Tibial artery (tissue), 4 donors: ENCODE measurements at regions not wholly inside any gene's neighbourhood (a gene's known extent, or its start where the extent isn't known, plus 50 kb on each side); places are given as distances from the start of the nearest gene placed in this dataset.

ENCODE experiments used
- DNase-seq, 2 donors: peaks; one replicate each; pipeline ENCODE4 v3.0.0-alpha.2; 2019
- H3K27ac ChIP-seq, 2 donors: fragments of 200-600 bp; sonication (generic) in 1 of 2; 1 replicate in 1 of 2; 2 replicates in 1 of 2; pipeline ENCODE4 v1.5.1; 2018 to 2019; ENCODE audit warnings: mild to moderate bottlenecking in 1 of 2
- H3K27me3 ChIP-seq, 2 donors: fragments of 200-600 bp; sonication (generic) in 1 of 2; one replicate each; pipeline versions ENCODE4 v1.5.1 to v1.6.0; 2016 to 2019
- H3K36me3 ChIP-seq, 3 donors: fragments of 200-600 bp; sonication (generic) in 2 of 3; one replicate each; pipeline ENCODE4 v1.5.1; 2016 to 2019; ENCODE audit warnings: mild to moderate bottlenecking in 2 of 3
- H3K4me1 ChIP-seq, 4 donors: fragments of 200-600 bp; sonication (generic) in 2 of 4; 1 replicate in 3 of 4; 2 replicates in 1 of 4; pipeline ENCODE4 v1.5.1; 2016 to 2019
- H3K4me3 ChIP-seq, 2 donors: fragments of 200-600 bp; sonication (generic) in 1 of 2; 1 replicate in 1 of 2; 2 replicates in 1 of 2; pipeline ENCODE4 v1.5.1; 2018 to 2019; ENCODE audit warnings: mild to moderate bottlenecking in 2 of 2
- H3K9me3 ChIP-seq, 3 donors: fragments of 200-600 bp; sonication (generic) in 1 of 3; one replicate each; pipeline ENCODE4 v1.5.1; 2016 to 2019
- intact Hi-C: fragments of 100-400 bp; cut with DNase I; formaldehyde crosslinking; loops from one replicate; pipeline ENCODE4 v1.15.0; 2023; ENCODE audit warnings: low total_unique reads
- TF ChIP-seq, protein P1 (sequence below), 2 experiments: fragments of 200-600 bp in 1 of 2; fragments of 450-650 bp in 1 of 2; IDR thresholded peaks; one replicate each; pipeline ENCODE4 v1.5.1; 2017 to 2019; ENCODE audit warnings: antibody characterized with exemption in 2 of 2, mild to moderate bottlenecking in 1 of 2, moderate library complexity in 1 of 2

- H3K27ac ChIP-seq: peak overlapping the region; percentile 72 to 75
- H3K4me3 ChIP-seq: no peak overlapping the region
- H3K9me3 ChIP-seq: no peaks in the 10 kb centered on the region
- H3K27me3 ChIP-seq: no peaks in the 10 kb centered on the region
- peak; percentile 49 to 58 for DNase-seq
- H3K4me1 ChIP-seq: peaks cover 0 to 55% (median 37%) of the 10 kb centered on the region in 4 donors
- intact Hi-C loops: loop anchor here (5.0 kb wide), 1 partner anchor 203 kb away; no protein-coding TSS in a partner anchor
- TF ChIP-seq, protein P1, sequence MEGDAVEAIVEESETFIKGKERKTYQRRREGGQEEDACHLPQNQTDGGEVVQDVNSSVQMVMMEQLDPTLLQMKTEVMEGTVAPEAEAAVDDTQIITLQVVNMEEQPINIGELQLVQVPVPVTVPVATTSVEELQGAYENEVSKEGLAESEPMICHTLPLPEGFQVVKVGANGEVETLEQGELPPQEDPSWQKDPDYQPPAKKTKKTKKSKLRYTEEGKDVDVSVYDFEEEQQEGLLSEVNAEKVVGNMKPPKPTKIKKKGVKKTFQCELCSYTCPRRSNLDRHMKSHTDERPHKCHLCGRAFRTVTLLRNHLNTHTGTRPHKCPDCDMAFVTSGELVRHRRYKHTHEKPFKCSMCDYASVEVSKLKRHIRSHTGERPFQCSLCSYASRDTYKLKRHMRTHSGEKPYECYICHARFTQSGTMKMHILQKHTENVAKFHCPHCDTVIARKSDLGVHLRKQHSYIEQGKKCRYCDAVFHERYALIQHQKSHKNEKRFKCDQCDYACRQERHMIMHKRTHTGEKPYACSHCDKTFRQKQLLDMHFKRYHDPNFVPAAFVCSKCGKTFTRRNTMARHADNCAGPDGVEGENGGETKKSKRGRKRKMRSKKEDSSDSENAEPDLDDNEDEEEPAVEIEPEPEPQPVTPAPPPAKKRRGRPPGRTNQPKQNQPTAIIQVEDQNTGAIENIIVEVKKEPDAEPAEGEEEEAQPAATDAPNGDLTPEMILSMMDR (IDR thresholded peaks at IDR 0.05): no peak
- H3K36me3 ChIP-seq: no peaks in the 10 kb centered on the region
These were observed 121.1 kb downstream of the BOD1 start for GRCh38 chr5:173495225-173495904.

DNA sequence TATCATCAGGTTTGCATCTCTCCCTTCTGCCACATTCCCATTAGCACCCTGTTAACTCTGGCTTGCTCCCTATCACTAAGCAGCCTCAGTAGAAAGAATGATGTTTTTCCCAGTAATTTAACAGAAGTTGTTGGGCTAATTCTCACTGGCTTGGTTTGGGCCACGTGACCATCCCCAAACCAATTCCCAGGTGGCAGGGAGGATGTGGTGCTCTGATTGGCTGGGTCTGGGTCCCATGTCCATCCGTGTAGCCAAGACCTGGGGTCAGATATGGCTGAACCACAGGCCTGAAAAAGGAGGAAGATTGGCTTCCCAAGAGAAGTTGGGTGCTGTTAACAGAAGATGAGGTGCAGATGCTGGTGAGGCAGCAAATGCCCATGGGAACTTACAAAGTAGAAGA, 122.0 kb downstream of the BOD1 start:
- Histone ChIP-seq H3K4me3 (no peak overlapping the region), H3K27ac (peak overlapping the region in 1 of 2 donors; percentile 72), H3K9me3 (no peaks in the 10 kb centered on the region), H3K27me3 (no peaks in the 10 kb centered on the region), H3K4me1 (peaks cover 0 to 46% (median 28%) of the 10 kb centered on the region in 4 donors), H3K36me3 (no peaks in the 10 kb centered on the region)
- intact Hi-C loops: no loop called here
- peak in 1 of 2 donors; percentile 57 for DNase-seq
- TF ChIP-seq, protein P1 (IDR thresholded peaks at IDR 0.05): no peak

DNA sequence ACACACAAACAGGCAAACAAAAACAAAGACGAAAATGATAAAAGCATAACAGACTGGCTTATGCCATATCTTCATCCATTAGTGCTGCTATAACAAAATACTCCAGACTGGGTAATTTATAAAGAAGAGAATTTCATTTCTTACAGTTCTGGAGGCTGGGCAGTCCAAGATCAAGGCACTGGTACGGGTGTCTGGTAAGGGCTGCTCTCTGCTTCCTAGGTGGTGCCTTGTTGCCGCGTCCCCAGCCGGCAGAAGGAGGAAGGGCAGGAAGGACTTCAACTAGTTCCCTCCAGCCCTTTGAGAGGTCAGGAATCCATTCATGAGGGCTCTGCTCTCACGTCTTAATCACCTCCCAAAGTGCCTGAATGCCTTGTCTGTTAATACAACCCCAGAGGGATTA, 122.6 kb downstream of the BOD1 start:
- TF ChIP-seq, protein P1 (IDR thresholded peaks at IDR 0.05): no peak
- peaks cover 0 to 40% (median 22%) of the 10 kb centered on the region in 4 donors for H3K4me1 ChIP-seq
- no peaks in the 10 kb centered on the region for H3K27me3 ChIP-seq
- H3K4me3 ChIP-seq: no peak overlapping the region
- peak in 1 of 2 donors; percentile 3 for DNase-seq
- intact Hi-C loops: no loop called here
- no peaks in the 10 kb centered on the region for H3K36me3 ChIP-seq
- H3K9me3 ChIP-seq: no peaks in the 10 kb centered on the region
- no peak overlapping the region for H3K27ac ChIP-seq

- intact Hi-C loops: no loop called here
- Histone ChIP-seq H3K4me1 (peaks cover 0 to 32% (median 15%) of the 10 kb centered on the region in 4 donors), H3K36me3 (no peaks in the 10 kb centered on the region), H3K27me3 (no peaks in the 10 kb centered on the region), H3K9me3 (no peaks in the 10 kb centered on the region), H3K4me3 (no peak overlapping the region), H3K27ac (no peak overlapping the region)
- TF ChIP-seq, protein P1 (IDR thresholded peaks at IDR 0.05): no peak
- DNase-seq: peak in 1 of 2 donors; percentile 1
These were observed 123.4 kb downstream of the BOD1 start for GRCh38 chr5:173493040-173493439.

- no peaks in the 10 kb centered on the region for H3K27me3 ChIP-seq
- intact Hi-C loops: no loop called here
- no peaks in the 10 kb centered on the region for H3K9me3 ChIP-seq
- no peak overlapping the region for H3K27ac ChIP-seq
- TF ChIP-seq, protein P1 (IDR thresholded peaks at IDR 0.05): no peak
- peak in 1 of 2 donors; percentile 47 for DNase-seq
- H3K4me3 ChIP-seq: no peak overlapping the region
- no peaks in the 10 kb centered on the region for H3K36me3 ChIP-seq
- peaks cover 0 to 21% (median 4%) of the 10 kb centered on the region in 4 donors for H3K4me1 ChIP-seq
These were observed 125.8 kb downstream of the BOD1 start for GRCh38 chr5:173490681-173491080.
